T-cell (primary cell): ENCODE measurements at regions not wholly inside any gene's neighbourhood (a gene's known extent, or its start where the extent isn't known, plus 50 kb on each side); places are given as distances from the start of the nearest gene placed in this dataset.
A peak's percentile ranks its signal among the peaks of the same experiment; 100 is the strongest.

ENCODE experiments used
- ATAC-seq, 4 experiments: fragments of 200-7000 bp in 3 of 4; fragments of 150-1000 bp in 1 of 4; cut with Tn5 transposase; replicated peaks in 1 of 4; 1 replicate in 3 of 4; 2 replicates in 1 of 4; pipeline ENCODE4 v1.10.0; 2021; ENCODE audit warnings: moderate library complexity in 3 of 4, mild to moderate bottlenecking in 2 of 4, moderate number of reproducible peaks in 1 of 4
- CTCF ChIA-PET, 2 donors: fragments of 300-600 bp; sonication (Branson Sonifier 250); formaldehyde crosslinking; loops; one replicate each; lab custom pipeline; 2022; ENCODE audit warnings: antibody characterized with exemption in 2 of 2; lab: Charles Lee
- POLR2A ChIA-PET, 2 donors: fragments of 300-600 bp; sonication (Branson Sonifier 250); formaldehyde crosslinking; loops; one replicate each; lab custom pipeline; 2022; ENCODE audit warnings: antibody characterized with exemption in 2 of 2; lab: Charles Lee
- DNase-seq, 35 experiments: peaks; one replicate each; pipeline versions ENCODE4 v3.0.0 to v3.0.0-alpha.2; 2013 to 2023
- H3K27ac ChIP-seq: one replicate; pipeline ENCODE4 v1.5.1; 2013; ENCODE audit warnings: low read length
- H3K27me3 ChIP-seq, 2 experiments: replicated peaks in 1 of 2; 1 replicate in 1 of 2; 2 replicates in 1 of 2; pipeline versions ENCODE4 v1.6.1 to v1.7.0; 2013; ENCODE audit warnings: low read length in 1 of 2, mixed read lengths in 1 of 2; ENCODE audit not compliant: control insufficient read depth in 2 of 2, insufficient read depth in 2 of 2; ENCODE audit errors: extremely low read depth in 1 of 2
- H3K36me3 ChIP-seq, 2 donors: 1 replicate in 1 of 2; 2 replicates in 1 of 2; pipeline versions ENCODE4 v1.6.1 to v1.7.0; 2013; ENCODE audit warnings: low read length in 1 of 2; ENCODE audit not compliant: control insufficient read depth in 2 of 2, insufficient read depth in 1 of 2; ENCODE audit errors: extremely low read depth in 1 of 2
- H3K4me1 ChIP-seq, 2 experiments: 1 replicate in 1 of 2; 2 replicates in 1 of 2; pipeline versions ENCODE4 v1.6.1 to v1.7.0; 2013; ENCODE audit warnings: low read length in 2 of 2, mixed read lengths in 1 of 2; ENCODE audit not compliant: insufficient read depth in 2 of 2, control insufficient read depth in 1 of 2; ENCODE audit errors: extremely low read depth in 1 of 2
- H3K4me3 ChIP-seq, 2 donors: 1 replicate in 1 of 2; 2 replicates in 1 of 2; pipeline versions ENCODE4 v1.5.1 to v1.7.0; 2013; ENCODE audit warnings: mild to moderate bottlenecking in 2 of 2, low read length in 1 of 2, moderate library complexity in 1 of 2; ENCODE audit not compliant: control insufficient read depth in 1 of 2; ENCODE audit errors: extremely low read depth in 1 of 2
- H3K9me3 ChIP-seq: 2 replicates; pipeline ENCODE4 v1.7.0; 2013
- H3K27ac Mint-ChIP-seq, 2 donors: one replicate each; pipeline ENCODE4 v1.8.0; 2020 to 2021; ENCODE audit warnings: mild to moderate bottlenecking in 2 of 2, mixed read lengths in 2 of 2
- H3K27me3 Mint-ChIP-seq, 2 donors: one replicate each; pipeline ENCODE4 v1.8.0; 2021 to 2022; ENCODE audit warnings: mixed read lengths in 2 of 2
- H3K36me3 Mint-ChIP-seq: one replicate; pipeline ENCODE4 v1.8.0; 2021; ENCODE audit warnings: mixed read lengths
- H3K4me1 Mint-ChIP-seq, 3 donors: one replicate each; pipeline ENCODE4 v1.8.0; 2020 to 2022; ENCODE audit warnings: mixed read lengths in 3 of 3, mild to moderate bottlenecking in 1 of 3
- H3K4me3 Mint-ChIP-seq, 3 donors: one replicate each; pipeline ENCODE4 v1.8.0; 2020 to 2022; ENCODE audit warnings: mild to moderate bottlenecking in 3 of 3, mixed read lengths in 3 of 3, moderate library complexity in 3 of 3
- H3K9me3 Mint-ChIP-seq, 3 donors: one replicate each; pipeline ENCODE4 v1.8.0; 2020 to 2022; ENCODE audit warnings: mixed read lengths in 3 of 3
- WGBS: methylation state at CpG from one replicate; pipeline ENCODE4 v1.1.5; 2013; ENCODE audit warnings: missing lambda C conversion rate; ENCODE audit not compliant: insufficient coverage; 5-methylcytosine and 5-hydroxymethylcytosine counted together

GRCh38 chr3:14300721-14301399 lies 101.5 kb upstream of the SLC6A6 start:
- CTCF ChIA-PET: no interaction called here
- Histone ChIP-seq H3K9me3 (no peaks in the 10 kb centered on the region), H3K27me3 (peaks cover 0 to 25% of the 10 kb centered on the region in 2 experiments), H3K36me3 (no peaks in the 10 kb centered on the region), H3K4me3 (no peak overlapping the region), H3K4me1 (peaks cover 0 to 20% of the 10 kb centered on the region in 2 experiments), H3K27ac (no peak overlapping the region)
- Mint-ChIP-seq H3K27ac (no peak overlapping the region), H3K9me3 (no peaks in the 10 kb centered on the region), H3K4me3 (no peak overlapping the region), H3K27me3 (peaks cover 4 to 22% of the 10 kb centered on the region in 2 donors), H3K4me1 (peaks cover 8 to 13% (median 9%) of the 10 kb centered on the region in 3 donors), H3K36me3 (no peaks in the 10 kb centered on the region)
- no peak for ATAC-seq
- POLR2A ChIA-PET: no interaction called here
- 100% methylated on average over 4 of the region's 11 CpGs for WGBS
- no peak for DNase-seq

GRCh38 chr3:14301558-14301957 lies 100.8 kb upstream of the SLC6A6 start:
- no peaks in the 10 kb centered on the region for H3K9me3 ChIP-seq
- peaks cover 0 to 26% of the 10 kb centered on the region in 2 experiments for H3K27me3 ChIP-seq
- H3K4me1 Mint-ChIP-seq: peaks cover 8 to 13% (median 9%) of the 10 kb centered on the region in 3 donors
- no peaks in the 10 kb centered on the region for H3K9me3 Mint-ChIP-seq
- no peak overlapping the region for H3K4me3 Mint-ChIP-seq
- ChIA-PET CTCF (no interaction called here), POLR2A (no interaction called here)
- no peak for ATAC-seq
- 84% methylated on average over 14 of the region's 15 CpGs for WGBS
- peaks cover 0 to 20% of the 10 kb centered on the region in 2 experiments for H3K4me1 ChIP-seq
- no peaks in the 10 kb centered on the region for H3K36me3 ChIP-seq
- H3K36me3 Mint-ChIP-seq: no peaks in the 10 kb centered on the region
- no peak overlapping the region for H3K27ac Mint-ChIP-seq
- no peak overlapping the region for H3K27ac ChIP-seq
- H3K27me3 Mint-ChIP-seq: peaks cover 4 to 23% of the 10 kb centered on the region in 2 donors
- H3K4me3 ChIP-seq: no peak overlapping the region
- no peak for DNase-seq

GRCh38 chr3:14303336-14304100 lies 98.9 kb upstream of the SLC6A6 start:
- peak overlapping the region in 1 of 3 donors; percentile 18 for H3K4me3 Mint-ChIP-seq
- peaks cover 4 to 31% of the 10 kb centered on the region in 2 donors for H3K27me3 Mint-ChIP-seq
- Histone ChIP-seq H3K9me3 (no peaks in the 10 kb centered on the region), H3K4me1 (peaks cover 0 to 18% of the 10 kb centered on the region in 2 experiments), H3K4me3 (no peak overlapping the region), H3K27ac (no peak overlapping the region), H3K36me3 (no peaks in the 10 kb centered on the region), H3K27me3 (peaks cover 0 to 34% of the 10 kb centered on the region in 2 experiments)
- no peaks in the 10 kb centered on the region for H3K36me3 Mint-ChIP-seq
- ATAC-seq (no peak), DNase-seq (no peak)
- ChIA-PET CTCF (no interaction called here), POLR2A (no interaction called here)
- peaks cover 8 to 13% (median 9%) of the 10 kb centered on the region in 3 donors for H3K4me1 Mint-ChIP-seq
- 82% methylated on average over 2 of the region's 7 CpGs for WGBS
- no peaks in the 10 kb centered on the region for H3K9me3 Mint-ChIP-seq
- H3K27ac Mint-ChIP-seq: no peak overlapping the region

DNA sequence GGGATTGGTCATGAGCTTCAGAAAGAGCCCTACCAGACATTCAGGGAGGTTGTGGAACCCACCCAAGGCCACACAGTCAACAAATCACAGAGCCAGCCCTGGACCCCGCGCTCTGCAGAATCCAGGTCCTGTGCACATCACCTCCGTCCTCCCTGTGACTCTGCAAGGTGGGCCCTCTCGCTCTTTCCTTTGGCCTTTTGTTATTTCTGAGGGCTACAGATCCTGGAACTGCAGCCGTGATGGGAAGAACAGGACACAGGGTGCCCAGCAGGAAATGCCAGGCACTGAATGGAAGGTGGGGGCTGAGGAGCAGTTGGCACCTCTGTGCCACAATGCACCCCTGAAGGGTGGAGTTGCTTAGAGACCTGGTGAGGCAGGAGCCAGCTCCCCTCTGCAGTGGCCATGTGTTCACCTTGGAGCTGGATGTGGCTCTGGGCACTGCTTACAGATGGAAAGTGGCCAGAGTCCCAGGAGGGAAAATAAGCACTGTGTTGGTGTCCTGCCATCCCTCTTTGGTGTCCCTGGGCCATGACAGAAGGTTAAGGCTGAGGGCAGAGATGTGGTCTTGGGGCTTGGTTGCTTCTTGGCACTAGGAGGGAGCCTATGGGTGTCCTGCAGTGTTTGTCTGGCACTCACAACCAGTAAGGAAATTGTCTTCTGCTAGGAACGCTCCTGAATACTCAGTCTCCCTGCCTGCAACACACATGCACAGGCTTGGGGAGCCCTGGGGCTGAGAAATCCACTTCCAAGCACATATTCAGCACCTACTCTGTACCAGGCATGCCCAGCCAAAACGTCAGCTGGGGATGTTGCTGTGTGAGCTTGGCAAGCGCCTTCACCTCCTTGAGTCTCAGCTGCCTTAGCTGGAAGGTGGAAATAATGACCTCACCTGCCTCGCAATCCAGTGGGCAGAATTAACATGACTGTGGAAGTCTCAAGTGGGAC lies 98.0 kb upstream of the SLC6A6 start:
- Mint-ChIP-seq H3K27ac (no peak overlapping the region), H3K27me3 (peaks cover 8 to 34% of the 10 kb centered on the region in 2 donors), H3K36me3 (no peaks in the 10 kb centered on the region), H3K4me3 (no peak overlapping the region), H3K4me1 (peaks cover 7 to 13% (median 8%) of the 10 kb centered on the region in 3 donors), H3K9me3 (no peaks in the 10 kb centered on the region)
- no peaks in the 10 kb centered on the region for H3K9me3 ChIP-seq
- ATAC-seq (no peak), DNase-seq (no peak)
- peaks cover 0 to 37% of the 10 kb centered on the region in 2 experiments for H3K27me3 ChIP-seq
- no peak overlapping the region for H3K27ac ChIP-seq
- 78% methylated on average over 7 of the region's 9 CpGs for WGBS
- H3K36me3 ChIP-seq: no peaks in the 10 kb centered on the region
- H3K4me3 ChIP-seq: no peak overlapping the region
- CTCF ChIA-PET: interaction anchor here in 1 of 2 donors (0.6 kb wide), 1 partner anchor 815 kb away, joined by 3 read pairs; no protein-coding TSS in a partner anchor
- peaks cover 0 to 9% of the 10 kb centered on the region in 2 experiments for H3K4me1 ChIP-seq
- POLR2A ChIA-PET: interaction anchor here in 1 of 2 donors (0.7 kb wide), 1 partner anchor 287 kb away, joined by 6 read pairs; no protein-coding TSS in a partner anchor

- H3K36me3 Mint-ChIP-seq: no peaks in the 10 kb centered on the region
- H3K27ac Mint-ChIP-seq: no peak overlapping the region
- WGBS: 94% methylated on average over 4 of the region's 8 CpGs
- ATAC-seq: no peak
- no peak overlapping the region for H3K4me3 Mint-ChIP-seq
- H3K4me1 ChIP-seq: peaks cover 0 to 9% of the 10 kb centered on the region in 2 experiments
- ChIA-PET POLR2A (no interaction called here), CTCF (interaction anchor here in 1 of 2 donors (0.6 kb wide), 1 partner anchor 814 kb away, joined by 3 read pairs; no protein-coding TSS in a partner anchor)
- peaks cover 7 to 13% (median 8%) of the 10 kb centered on the region in 3 donors for H3K4me1 Mint-ChIP-seq
- no peak overlapping the region for H3K4me3 ChIP-seq
- H3K9me3 ChIP-seq: no peaks in the 10 kb centered on the region
- no peaks in the 10 kb centered on the region for H3K36me3 ChIP-seq
- H3K9me3 Mint-ChIP-seq: no peaks in the 10 kb centered on the region
- no peak overlapping the region for H3K27ac ChIP-seq
- DNase-seq: no peak
- peaks cover 0 to 37% of the 10 kb centered on the region in 2 experiments for H3K27me3 ChIP-seq
- peaks cover 11 to 42% of the 10 kb centered on the region in 2 donors for H3K27me3 Mint-ChIP-seq
Measured at GRCh38 chr3:14305324-14305723, 97.1 kb upstream of the SLC6A6 start.

DNA sequence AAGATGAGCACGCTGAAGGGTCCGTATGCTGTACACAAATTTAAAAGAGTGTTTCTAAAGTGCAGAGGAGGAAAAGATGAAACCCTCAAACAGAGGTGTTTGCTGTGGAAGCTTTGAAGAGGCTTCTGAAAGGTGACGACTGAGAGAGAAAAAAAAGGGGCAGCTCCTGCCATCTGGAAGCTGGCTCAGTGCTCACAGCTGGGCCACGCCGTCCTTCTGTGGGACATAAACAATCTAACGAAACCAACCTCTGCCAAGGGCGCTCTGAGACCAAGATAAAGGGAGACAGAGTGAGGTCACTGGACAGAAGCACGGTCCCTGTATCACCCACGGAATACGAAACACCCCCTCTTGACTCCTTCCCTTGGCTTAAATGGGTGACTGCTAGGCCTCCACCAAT lies 96.3 kb upstream of the SLC6A6 start:
- Mint-ChIP-seq H3K27me3 (peaks cover 11 to 43% of the 10 kb centered on the region in 2 donors), H3K4me1 (peaks cover 7 to 13% (median 8%) of the 10 kb centered on the region in 3 donors), H3K4me3 (no peak overlapping the region), H3K9me3 (no peaks in the 10 kb centered on the region), H3K36me3 (no peaks in the 10 kb centered on the region), H3K27ac (no peak overlapping the region)
- Histone ChIP-seq H3K9me3 (no peaks in the 10 kb centered on the region), H3K36me3 (no peaks in the 10 kb centered on the region), H3K4me3 (no peak overlapping the region), H3K27me3 (peaks cover 0 to 37% of the 10 kb centered on the region in 2 experiments), H3K27ac (no peak overlapping the region), H3K4me1 (peaks cover 0 to 9% of the 10 kb centered on the region in 2 experiments)
- CTCF ChIA-PET: no interaction called here
- 57% methylated on average over 8 of the region's 10 CpGs for WGBS
- no peak for ATAC-seq
- POLR2A ChIA-PET: no interaction called here
- DNase-seq: no peak
